HG02678 (cell line): ENCODE measurements at regions not wholly inside any gene's neighbourhood (a gene's known extent, or its start where the extent isn't known, plus 50 kb on each side); places are given as distances from the start of the nearest gene placed in this dataset.

Source experiments
- ATAC-seq: cut with Tn5 transposase; IDR thresholded peaks from one replicate; pipeline ENCODE4 v1.9.1; 2021; ENCODE audit warnings: mild to moderate bottlenecking, moderate library complexity; ENCODE audit not compliant: unreplicated experiment

DNA sequence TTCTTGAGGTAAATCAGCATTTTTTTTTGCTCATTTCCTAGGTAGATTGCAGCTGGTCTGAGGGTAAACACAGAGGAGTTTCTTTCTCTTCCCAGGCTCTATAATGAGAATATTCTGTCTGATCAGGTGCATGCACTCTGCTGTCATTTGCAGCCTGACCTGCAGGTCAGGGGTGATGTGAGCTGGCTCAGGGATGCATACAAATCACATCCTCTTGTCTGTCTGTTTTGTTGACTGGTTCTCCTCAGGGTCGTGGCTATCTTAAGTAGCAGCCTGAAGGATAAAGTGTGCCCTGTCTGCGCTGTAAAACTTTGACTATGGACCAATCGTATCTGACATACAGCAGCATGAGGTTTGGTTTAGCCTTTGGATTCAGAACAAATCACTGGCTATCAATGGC, 183.4 kb upstream of the POU3F2 start:
- ATAC-seq: no peak

DNA sequence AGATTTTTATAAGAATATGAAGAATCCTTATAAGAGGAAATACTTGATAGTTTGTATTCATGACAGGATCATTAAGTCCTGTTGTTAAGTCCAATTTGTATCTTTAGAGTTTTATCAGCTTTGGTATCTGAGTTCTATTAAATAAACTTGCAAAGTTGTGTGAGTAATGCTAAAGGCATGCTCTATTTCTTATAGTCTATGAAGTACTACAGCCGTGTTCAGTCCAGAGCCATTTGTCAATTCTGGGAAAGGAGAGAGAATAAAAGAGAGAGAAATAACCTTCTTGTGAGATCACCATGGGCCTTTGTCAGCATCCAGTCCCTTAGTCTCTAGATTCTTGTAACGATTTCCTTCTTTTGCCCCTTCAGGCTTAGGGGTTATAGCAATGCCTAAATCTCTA, 181.2 kb upstream of the POU3F2 start:
- no peak for ATAC-seq

DNA sequence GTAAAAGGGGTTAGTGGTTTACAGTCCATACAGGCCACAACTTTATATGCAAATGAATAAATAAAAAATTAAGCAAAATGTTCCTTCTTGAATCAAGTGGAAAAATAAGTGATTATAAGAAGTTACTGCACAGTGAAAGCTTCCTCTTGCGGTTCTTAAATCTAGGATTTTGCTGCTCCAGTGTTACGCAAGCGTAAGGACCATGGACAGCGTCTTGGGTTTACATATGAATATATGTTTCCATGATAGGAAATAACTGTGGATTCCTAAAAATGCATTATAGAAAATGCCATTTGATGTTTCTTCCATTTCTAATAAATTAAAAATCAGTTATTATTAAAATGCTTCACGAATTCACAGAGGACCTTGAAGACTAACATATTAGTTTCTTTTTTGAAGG, 176.6 kb upstream of the POU3F2 start:
- no peak for ATAC-seq

DNA sequence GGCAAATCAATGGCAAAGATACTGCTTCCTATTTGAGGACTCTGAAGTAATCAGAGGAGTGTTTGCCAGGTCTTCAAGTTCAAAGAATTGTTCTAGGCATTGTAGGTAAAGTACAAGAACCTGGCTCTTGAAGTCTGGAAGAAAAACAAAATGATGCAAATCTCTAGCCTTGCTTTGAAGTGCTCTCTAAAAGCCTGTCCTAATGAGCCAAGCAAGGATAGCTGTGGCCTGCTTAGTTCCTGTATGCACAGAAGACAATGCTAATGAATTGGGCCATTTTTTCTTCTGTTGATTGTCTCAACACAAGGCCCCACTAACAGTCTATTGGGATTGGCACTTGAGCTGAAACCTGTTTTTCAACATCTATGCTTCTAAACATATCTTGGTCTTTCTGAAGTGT, 165.0 kb upstream of the POU3F2 start:
- no peak for ATAC-seq

DNA sequence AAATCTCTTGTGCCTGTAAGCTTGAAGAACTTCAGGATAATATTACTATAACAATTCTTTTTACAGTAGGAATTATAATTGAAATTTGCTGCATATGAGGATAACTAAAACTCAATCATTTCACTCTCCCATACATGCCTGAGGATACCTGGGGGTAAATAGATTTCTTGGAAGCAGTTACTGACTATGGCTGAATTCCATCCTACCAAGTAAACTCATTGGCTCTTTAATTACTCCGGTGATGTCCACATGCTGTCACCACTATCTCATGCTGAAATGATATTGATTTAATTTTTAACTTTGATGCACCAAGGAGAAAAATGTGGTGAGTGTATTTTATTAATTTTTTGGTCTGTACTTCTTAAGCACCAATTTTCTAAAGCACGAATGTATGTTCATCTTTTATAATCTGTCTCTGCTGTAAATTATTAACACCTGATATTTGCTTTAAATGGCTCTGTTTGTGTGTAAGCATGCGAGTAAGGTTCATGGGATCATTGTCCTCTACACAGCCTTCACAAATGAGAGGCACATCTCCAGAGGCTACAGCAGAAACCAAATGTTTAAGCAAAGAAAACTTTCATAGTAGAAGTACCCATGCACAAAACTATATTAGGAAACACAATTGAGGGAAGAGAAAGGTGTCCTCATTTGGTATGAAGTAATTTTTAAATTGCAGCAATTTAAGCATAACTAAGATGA, 164.2 kb upstream of the POU3F2 start:
- no peak for ATAC-seq

DNA sequence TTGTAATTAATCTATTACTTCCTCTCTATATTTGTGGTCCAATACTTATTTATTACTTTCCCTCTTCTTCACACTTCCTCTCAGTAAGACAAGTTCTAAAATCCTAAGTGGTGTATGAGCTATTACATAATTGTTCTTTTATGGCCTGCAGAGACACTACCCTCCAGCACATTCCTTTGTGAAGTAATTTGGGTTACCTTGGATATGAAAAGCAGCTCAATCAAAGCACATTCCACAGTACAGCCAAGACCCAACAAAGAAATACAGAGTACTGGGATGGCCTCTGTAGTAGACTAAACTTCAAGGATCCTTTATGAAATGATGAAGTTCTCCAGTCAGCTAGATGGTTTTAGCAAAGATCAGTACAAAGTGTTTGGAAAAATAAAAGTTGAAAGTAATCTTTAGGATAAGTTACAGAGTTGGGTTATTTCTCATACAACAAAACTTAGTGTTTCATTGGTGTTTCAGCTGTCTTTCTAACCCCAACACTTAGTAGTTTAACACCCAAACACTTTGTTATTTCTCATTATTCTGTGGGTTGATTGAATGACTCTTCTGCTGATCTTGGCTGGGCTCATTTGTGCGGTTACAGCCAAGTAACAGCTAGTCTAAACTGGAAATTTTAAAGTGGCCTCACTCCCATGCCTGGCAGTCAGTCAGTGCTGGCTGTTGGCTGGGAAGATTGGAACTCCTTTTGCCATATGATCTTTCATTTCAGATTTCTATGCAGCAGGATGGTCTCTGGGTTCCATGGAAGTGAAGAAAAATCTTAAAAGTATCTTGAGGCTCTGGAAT, 161.5 kb upstream of the POU3F2 start:
- no peak for ATAC-seq

DNA sequence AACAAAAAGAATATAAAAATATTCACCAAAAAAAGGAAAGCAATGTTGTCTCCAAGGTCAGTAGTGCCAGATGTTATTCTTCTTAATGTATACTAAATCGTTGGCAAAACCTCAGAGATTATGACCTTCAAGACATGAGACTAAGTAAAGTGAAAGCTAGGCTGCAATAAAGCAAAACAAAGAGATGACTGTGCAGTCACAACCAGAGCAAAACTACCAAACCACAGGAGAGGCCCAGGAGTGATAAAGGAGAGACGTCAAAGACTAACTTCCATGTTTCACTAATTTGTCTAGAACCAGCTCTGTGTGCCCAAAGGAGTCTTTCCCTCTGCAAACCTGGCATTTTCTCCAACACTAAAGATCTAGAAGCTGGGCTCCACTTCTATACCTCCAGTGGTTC, 155.9 kb upstream of the POU3F2 start:
- no peak for ATAC-seq

DNA sequence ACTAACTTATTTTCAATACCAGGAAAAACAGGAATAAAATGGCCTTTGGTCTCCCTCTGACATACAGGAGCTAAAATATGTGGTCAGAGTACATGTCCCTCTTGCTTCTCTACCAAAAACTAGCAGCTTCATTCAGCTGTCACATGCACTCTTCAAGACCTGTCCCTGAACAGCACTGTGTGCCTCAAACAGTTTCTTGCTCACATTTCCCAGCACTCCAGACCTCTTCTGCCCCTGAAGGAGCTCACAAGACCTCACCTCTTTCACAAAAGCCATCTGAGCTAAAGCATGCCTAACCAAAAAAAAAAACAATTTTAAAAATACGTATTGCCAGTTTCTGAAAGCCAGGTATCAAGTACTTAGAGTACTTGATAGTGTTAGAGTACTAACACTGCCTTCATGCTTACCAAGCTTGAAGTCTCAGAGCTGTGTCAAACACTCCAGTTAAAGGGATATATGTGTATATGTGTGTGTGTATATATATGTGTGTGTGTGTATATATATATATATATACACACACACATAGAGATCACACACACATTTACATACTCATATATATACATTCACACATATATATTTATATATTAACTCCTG, 148.3 kb upstream of the POU3F2 start:
- no peak for ATAC-seq

DNA sequence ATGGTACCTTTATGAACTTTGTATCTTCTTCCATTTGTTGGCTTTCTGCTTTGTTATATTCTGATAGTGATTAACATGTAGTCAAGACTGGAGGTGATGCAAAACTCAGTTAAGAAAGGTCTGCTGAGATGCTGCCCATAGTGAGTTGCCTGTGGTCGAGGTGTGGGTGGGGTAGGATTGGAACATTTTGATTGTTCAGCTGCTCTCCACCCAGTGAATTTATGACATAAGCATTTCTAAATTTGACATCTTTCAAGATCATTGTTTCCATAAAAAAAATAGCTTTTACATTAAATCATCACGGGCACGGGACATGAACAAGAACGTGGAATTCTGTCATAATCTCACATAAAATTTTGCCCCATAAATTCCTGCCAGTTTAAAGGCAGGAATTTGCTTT, 146.6 kb upstream of the POU3F2 start:
- no peak for ATAC-seq

DNA sequence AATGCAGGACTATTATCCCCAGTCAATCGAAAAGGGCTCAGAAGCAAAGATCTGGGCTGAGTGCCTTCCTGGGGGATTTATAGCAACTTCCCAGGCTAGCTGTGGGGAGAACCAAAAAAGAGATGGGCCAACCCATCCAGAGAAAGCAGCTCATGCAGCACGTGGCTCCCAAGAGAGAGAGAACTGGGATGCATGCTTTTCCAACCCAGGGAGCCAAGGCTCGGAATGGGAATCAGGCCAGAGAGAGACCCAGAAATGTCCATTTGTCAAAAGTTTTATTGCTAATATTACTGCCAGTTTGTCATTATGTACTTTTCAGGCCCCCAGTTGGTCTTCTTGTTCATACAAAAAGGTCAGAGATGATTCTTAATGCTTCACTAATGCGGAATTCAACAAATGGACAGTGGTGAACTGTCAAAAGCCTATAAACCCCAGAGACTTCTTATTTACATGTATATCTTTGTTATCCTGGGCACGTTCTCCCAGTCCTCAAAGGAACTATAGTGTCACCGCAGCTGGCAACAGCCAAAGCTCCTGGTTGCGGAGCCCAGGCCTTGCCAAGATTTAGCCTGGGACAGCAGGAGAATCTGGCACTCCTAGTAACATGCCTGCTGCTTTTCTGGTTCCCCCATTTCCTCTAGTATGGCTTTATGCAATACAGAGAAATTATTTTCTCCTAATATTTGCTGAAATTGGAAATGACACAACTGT, 139.1 kb upstream of the POU3F2 start:
- no peak for ATAC-seq

DNA sequence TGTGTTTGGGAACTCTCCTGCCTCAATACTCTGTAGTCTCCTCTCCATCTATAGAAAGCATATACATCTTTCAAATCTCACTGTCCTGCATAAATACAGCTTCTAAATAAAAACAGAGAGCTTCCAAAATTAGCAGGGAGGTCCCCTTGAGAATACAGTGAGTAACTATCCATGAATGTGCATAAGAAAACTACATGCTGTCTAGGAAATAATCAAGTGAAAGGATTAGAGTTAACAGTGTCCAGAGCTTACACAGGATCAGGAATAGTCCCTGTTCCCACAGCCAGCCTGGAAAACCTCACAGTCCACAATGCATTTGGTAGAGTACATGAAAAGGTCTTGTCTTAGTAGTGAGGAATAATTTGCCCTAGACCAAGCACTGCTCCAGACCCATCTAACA, 123.0 kb upstream of the POU3F2 start:
- ATAC-seq: no peak

DNA sequence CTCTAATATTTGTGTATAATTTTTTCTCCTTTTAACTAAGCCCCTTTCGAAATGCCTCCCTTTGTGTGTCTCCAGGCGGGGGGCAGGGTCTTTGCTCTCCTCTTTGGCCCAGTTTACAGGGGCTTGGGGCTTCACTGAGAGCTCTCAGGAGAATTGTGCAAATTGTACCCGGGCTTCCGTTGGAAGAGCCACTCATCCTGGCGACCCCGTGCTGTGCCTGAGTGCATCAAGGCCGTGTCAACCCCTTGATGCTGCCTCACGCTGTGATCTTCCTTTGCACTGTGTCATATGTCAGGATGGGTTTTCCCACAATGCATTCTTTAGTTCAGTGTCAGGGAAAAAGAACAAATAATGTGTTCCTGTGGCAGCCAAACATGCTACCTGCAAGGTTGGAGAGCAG, 118.0 kb upstream of the POU3F2 start:
- no peak for ATAC-seq

DNA sequence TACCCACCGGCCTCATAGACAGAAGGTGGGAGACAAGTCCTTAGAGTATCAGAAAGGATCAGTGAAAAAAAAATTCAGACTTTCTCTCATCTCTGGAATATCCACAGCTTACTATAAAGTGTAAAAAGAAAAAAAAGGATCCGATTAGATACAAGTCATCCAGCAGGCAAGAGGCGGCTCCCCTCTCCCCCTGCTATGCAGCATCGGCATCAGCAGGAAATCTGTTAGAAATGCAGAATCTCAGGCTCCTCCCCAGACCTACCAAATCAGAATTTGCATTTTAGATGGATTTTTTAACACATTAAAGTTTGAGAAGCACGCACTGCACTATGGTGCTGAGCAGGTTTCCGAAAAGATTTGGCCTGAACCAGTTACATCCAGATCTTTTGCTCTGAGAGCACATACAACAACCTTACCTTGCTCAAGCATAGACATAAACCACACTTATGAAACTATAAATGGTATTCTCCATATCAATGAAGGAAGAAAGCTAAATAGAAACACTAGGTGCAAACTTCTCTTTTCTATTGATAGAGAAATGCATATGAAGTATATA, 117.0 kb upstream of the POU3F2 start:
- ATAC-seq: no peak

DNA sequence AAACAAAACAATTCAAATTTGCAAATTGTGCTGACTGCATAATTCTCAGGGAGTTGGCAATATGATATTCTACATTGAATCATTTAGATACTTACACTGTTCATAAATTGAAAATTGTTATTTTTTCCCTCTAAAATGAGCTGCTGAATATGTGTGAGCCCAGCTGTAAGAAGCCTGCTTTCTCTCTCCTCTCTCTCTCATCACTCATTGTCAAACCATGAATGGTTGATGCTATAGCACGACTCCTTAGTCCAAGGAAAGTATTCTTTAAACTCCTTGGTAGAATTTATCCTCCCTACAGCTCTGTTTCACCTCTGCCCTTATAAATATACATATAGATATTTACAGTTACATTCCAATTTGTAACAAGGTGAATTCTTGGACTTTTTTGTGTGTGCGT, 116.4 kb upstream of the POU3F2 start:
- no peak for ATAC-seq

DNA sequence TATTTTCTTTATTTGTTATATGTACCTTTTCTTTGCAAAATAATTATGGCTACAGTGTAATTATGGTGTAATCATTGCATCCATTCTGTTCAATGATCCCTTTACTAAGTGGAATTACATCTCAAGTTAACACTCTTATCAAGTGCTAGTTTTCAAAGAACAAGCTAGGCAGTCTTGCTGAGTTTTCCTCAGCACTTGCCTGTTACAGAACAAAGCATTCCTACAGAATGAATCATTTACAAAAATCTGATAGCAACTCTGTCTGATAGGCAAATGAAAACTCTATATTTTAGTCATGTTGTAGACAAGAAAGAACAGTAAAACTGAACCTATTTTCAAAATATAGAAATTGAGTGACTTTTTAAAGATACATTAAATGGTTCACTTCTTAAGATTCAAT, 109.8 kb upstream of the POU3F2 start:
- no peak for ATAC-seq

DNA sequence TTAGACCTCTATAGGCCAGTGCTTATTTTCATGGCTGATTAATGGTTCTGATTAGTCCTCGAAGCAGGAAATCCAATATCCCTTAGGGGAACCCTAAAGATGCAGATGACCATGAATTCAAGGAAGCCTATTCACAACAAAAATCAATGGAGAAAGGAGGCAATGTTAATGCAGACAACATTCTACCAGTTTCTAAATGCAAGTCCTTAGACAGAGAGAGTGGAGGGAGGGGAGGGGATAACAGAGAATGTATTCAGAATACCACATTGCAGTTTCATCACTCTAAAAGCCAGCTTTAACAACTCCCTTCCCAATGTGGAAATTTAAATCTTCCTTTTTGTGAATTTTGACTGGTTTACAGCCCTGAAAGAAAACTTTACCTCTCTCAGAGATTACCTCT, 87.1 kb upstream of the POU3F2 start:
- no peak for ATAC-seq

DNA sequence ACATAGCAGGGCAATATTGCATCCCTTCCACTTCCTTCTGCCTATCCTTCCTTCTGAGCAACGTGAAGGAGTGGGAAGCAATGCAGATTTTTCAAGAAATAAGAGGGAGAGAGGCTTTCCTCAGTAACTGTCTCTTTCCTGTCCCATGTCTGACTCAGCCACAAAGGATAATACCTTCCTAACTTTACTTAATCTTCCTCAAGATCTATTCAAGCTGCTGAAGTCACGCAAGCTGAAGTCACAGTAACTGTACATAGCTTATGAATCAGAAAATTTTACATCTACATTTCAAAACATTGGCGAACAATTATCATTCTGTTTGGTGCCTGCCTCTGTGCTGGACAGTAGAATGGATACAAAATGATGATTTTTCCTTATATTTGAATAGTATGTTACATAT, 86.4 kb upstream of the POU3F2 start:
- ATAC-seq: no peak

DNA sequence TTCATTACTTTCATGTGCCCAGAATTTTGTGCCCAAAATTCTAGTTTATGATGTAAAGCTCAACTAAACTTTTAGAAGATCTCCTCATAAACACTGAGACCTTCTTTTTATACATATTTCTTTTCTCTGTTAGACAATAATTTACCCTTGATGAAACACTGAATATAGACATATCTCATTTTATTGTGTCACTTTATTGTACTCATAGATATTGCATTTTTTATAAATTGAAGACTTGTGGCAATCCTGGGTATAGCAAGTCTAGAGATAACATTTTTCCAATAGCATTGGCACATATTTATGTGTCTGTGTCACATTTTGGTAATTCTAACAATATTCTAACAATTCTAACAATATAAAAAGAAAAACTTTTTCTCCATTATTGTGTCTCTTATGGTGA, 74.9 kb upstream of the POU3F2 start:
- ATAC-seq: no peak

DNA sequence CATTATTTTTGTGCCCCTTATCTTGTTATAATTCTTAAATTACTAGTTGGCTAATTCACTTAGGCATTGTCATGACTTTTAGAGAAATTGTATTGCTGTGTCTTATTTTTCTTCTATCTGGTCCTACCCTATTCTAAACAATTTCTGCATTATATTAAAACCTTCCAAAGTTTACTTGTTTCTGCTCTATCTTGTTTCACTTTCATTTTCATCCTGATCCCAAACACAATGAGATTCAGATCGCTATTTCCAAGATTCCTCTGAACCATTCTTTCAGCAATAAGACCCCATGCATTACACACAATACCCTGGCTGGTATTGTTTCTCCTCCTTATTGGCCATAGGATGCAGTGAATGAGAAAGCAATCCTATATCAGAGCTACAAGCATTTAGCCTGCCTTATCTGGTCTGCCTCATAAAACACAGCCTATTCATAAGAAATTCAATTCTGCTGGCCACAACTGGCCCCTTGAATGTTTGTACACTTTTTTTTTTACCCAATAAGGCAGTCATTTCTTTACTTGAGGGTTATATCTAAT, 69.9 kb upstream of the POU3F2 start:
- ATAC-seq: no peak

DNA sequence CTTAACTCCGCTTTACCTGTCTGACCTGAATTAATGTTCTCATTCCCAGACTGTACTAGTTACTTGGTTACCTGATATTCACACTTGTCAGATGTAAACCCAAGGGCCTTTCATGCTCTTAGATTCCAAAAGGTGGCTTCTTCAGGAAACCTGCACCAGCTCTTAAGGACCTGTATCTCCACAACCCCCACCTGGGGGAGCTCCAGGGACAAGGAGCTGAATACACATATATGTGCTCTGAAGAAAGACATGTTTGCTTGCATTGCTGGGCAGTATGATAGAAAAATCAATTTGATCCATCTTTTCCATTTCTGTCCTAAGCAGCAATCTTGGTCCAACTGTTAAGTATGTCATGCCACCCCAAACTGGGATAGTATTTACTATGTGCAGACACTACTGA, 64.8 kb upstream of the POU3F2 start:
- ATAC-seq: peak; percentile 75

DNA sequence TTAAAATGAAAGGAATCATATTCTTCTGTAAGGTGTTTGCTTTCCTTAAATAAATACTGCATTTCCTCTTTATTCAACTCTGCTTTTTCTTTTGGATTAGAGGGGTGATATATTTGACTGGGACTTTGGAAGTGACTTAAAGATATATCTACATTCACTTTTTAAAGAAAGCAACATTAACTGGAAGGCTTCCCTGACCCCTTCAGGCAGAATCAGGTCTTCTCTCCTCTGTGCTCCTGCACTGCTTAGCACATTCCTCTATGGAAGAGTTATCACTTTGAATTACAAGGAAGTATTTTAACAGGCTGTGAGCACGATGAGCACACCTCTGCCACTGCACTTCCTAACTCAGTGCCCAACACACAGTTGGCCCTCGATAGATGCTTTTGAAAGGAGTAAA, 59.2 kb upstream of the POU3F2 start:
- no peak for ATAC-seq
